ENCODE measurements at regions not wholly inside any gene's neighbourhood (a gene's known extent, or its start where the extent isn't known, plus 50 kb on each side); places are given as distances from the start of the nearest gene placed in this dataset.

GRCh38 chr1:219666242-219666641 is 53.3 kb upstream of the ZC3H11B start (continued):
- TF ChIP-seq, protein P1, sequence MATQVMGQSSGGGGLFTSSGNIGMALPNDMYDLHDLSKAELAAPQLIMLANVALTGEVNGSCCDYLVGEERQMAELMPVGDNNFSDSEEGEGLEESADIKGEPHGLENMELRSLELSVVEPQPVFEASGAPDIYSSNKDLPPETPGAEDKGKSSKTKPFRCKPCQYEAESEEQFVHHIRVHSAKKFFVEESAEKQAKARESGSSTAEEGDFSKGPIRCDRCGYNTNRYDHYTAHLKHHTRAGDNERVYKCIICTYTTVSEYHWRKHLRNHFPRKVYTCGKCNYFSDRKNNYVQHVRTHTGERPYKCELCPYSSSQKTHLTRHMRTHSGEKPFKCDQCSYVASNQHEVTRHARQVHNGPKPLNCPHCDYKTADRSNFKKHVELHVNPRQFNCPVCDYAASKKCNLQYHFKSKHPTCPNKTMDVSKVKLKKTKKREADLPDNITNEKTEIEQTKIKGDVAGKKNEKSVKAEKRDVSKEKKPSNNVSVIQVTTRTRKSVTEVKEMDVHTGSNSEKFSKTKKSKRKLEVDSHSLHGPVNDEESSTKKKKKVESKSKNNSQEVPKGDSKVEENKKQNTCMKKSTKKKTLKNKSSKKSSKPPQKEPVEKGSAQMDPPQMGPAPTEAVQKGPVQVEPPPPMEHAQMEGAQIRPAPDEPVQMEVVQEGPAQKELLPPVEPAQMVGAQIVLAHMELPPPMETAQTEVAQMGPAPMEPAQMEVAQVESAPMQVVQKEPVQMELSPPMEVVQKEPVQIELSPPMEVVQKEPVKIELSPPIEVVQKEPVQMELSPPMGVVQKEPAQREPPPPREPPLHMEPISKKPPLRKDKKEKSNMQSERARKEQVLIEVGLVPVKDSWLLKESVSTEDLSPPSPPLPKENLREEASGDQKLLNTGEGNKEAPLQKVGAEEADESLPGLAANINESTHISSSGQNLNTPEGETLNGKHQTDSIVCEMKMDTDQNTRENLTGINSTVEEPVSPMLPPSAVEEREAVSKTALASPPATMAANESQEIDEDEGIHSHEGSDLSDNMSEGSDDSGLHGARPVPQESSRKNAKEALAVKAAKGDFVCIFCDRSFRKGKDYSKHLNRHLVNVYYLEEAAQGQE (IDR thresholded peaks at IDR 0.05), result peak; percentile 40
- TF ChIP-seq FOXA2 (IDR thresholded peaks at IDR 0.05), result peak; percentile 65
- peak; percentile 64 to 71 for TF ChIP-seq HNF4A (conservative IDR thresholded peaks at IDR 0.05)

DNA sequence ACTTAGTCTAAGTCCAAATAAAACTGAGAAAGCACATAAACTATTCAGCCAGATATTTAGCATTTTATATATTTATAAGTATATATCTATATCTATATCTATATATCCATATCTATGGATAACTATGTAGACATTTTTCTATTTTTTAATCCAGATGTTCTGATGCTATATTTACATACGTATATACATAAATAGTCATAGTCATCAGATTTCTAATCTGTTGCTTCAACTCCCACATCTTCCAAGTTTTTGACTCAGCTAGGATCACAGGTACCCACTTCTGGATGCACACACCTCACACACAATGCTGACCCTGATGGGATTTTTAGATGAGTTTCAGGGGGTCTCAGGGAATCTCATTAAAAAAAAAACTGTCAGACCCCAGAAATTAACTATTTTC is 52.2 kb upstream of the ZC3H11B start:
- H3K36me3 ChIP-seq (ENCODE audit: control insufficient read depth in 4 of 4, insufficient read depth in 3 of 4, low read depth in 1 of 4, low read length in 3 of 4), result no peaks in the 10 kb centered on the region
- H3K9me3 ChIP-seq (ENCODE audit: control insufficient read depth in 4 of 4, low read length in 3 of 4), result no peaks in the 10 kb centered on the region
- H3K4me1 ChIP-seq (ENCODE audit: control insufficient read depth in 4 of 4, insufficient read depth in 4 of 4, low read length in 3 of 4), result peaks cover 7 to 53% (median 49%) of the 10 kb centered on the region in 4 donors
- no peak overlapping the region for H3K9ac ChIP-seq (ENCODE audit: low read depth in 1 of 2, low read length in 2 of 2)
- 88% methylated on average over 1 of the region's 1 CpG for WGBS
- H3K4me3 ChIP-seq (ENCODE audit: low read depth in 1 of 3, low read length in 3 of 3), result no peak overlapping the region
- H3K27me3 ChIP-seq (ENCODE audit: control insufficient read depth in 4 of 4, insufficient read depth in 4 of 4, low read length in 3 of 4), result no peaks in the 10 kb centered on the region
- no peak for TF ChIP-seq TAF1 (conservative IDR thresholded peaks at IDR 0.05)
- TF ChIP-seq, protein P1 (IDR thresholded peaks at IDR 0.05), result no peak
- no peak for TF ChIP-seq NR2F2 (IDR thresholded peaks at IDR 0.05)
- no peak for DNase-seq (ENCODE audit: low spot score)
- H3K27ac ChIP-seq (ENCODE audit: low read depth in 1 of 2, low read length in 2 of 2), result no peak overlapping the region

- TF ChIP-seq CTCF (IDR thresholded peaks at IDR 0.05; ENCODE audit: low read depth, low read length, missing input control), result no peak
- TF ChIP-seq TAF1 (conservative IDR thresholded peaks at IDR 0.05), result no peak
- no peak for TF ChIP-seq HNF4A (conservative IDR thresholded peaks at IDR 0.05)
- no peak for TF ChIP-seq RXRA (IDR thresholded peaks at IDR 0.05)
- TF ChIP-seq JUND (IDR thresholded peaks at IDR 0.05), result no peak
- TF ChIP-seq HNF4G (IDR thresholded peaks at IDR 0.05), result no peak
- no peak for TF ChIP-seq SP1 (IDR thresholded peaks at IDR 0.05)
- TF ChIP-seq EGR1 (IDR thresholded peaks at IDR 0.05; ENCODE audit: low read depth in 2 of 2), result no peak
- TF ChIP-seq, protein P1 (IDR thresholded peaks at IDR 0.05), result no peak
- no peak for TF ChIP-seq FOXA1 (IDR thresholded peaks at IDR 0.05)
- no peak for TF ChIP-seq FOXA2 (IDR thresholded peaks at IDR 0.05)
- Histone ChIP-seq H3K4me3 (ENCODE audit: low read depth in 1 of 3, low read length in 3 of 3) (no peak overlapping the region), H3K9ac (ENCODE audit: low read depth in 1 of 2, low read length in 2 of 2) (no peak overlapping the region), H3K4me1 (ENCODE audit: control insufficient read depth in 4 of 4, insufficient read depth in 4 of 4, low read length in 3 of 4) (peaks cover 7 to 53% (median 49%) of the 10 kb centered on the region in 4 donors), H3K27me3 (ENCODE audit: control insufficient read depth in 4 of 4, insufficient read depth in 4 of 4, low read length in 3 of 4) (no peaks in the 10 kb centered on the region), H3K27ac (ENCODE audit: low read depth in 1 of 2, low read length in 2 of 2) (no peak overlapping the region), H3K9me3 (ENCODE audit: control insufficient read depth in 4 of 4, low read length in 3 of 4) (no peaks in the 10 kb centered on the region), H3K36me3 (ENCODE audit: control insufficient read depth in 4 of 4, insufficient read depth in 3 of 4, low read depth in 1 of 4, low read length in 3 of 4) (no peaks in the 10 kb centered on the region)
- WGBS, result 39% methylated on average over 4 of the region's 4 CpGs
- no peak for DNase-seq (ENCODE audit: low spot score)
Observed at GRCh38 chr1:219664310-219665029, 51.6 kb upstream of the ZC3H11B start.
